Body of pancreas (tissue), 4 donors: ENCODE measurements at regions not wholly inside any gene's neighbourhood (a gene's known extent, or its start where the extent isn't known, plus 50 kb on each side); places are given as distances from the start of the nearest gene placed in this dataset.
A peak's percentile ranks its signal among the peaks of the same experiment; 100 is the strongest.

Experiments
- ATAC-seq: fragments of 150-250 bp; one replicate; pipeline ENCODE4 v1.9.1; 2016
- DNase-seq, 4 donors: peaks; one replicate each; pipeline ENCODE4 v3.0.0-alpha.2; 2019
- H3K27ac ChIP-seq, 4 donors: fragments of 200-600 bp; sonication (generic); 1 replicate in 3 of 4; 2 replicates in 1 of 4; pipeline versions ENCODE4 v1.5.1 to v1.6.1; 2016 to 2019; ENCODE audit warnings: mild to moderate bottlenecking in 1 of 4, mixed read lengths in 1 of 4, moderate library complexity in 1 of 4
- H3K27me3 ChIP-seq, 2 donors: fragments of 200-600 bp; sonication (generic); one replicate each; pipeline ENCODE4 v1.6.0; 2016; ENCODE audit warnings: mild to moderate bottlenecking in 1 of 2
- H3K36me3 ChIP-seq, 2 donors: fragments of 200-600 bp; sonication (generic); replicated peaks in 1 of 2; 2 replicates each; pipeline ENCODE4 v1.5.1; 2016; ENCODE audit warnings: low read depth in 2 of 2; ENCODE audit not compliant: insufficient read depth in 1 of 2
- H3K4me1 ChIP-seq: fragments of 200-600 bp; sonication (generic); one replicate; pipeline ENCODE4 v1.6.0; 2016
- H3K4me3 ChIP-seq, 2 donors: fragments of 200-600 bp; sonication (generic); 1 replicate in 1 of 2; 2 replicates in 1 of 2; pipeline ENCODE4 v1.5.1; 2016 to 2019
- H3K9me3 ChIP-seq, 3 donors: fragments of 200-600 bp; sonication (generic); 1 replicate in 2 of 3; 2 replicates in 1 of 3; pipeline ENCODE4 v1.5.1; 2016
- POLR2A ChIP-seq, 3 donors: fragments of 450-650 bp; IDR thresholded peaks; one replicate each; pipeline ENCODE4 v1.6.1; 2016; ENCODE audit warnings: antibody characterized with exemption in 3 of 3, mild to moderate bottlenecking in 2 of 3
- WGBS, 2 donors: methylation state at CpG; one replicate each; pipeline ENCODE4 v1.1.5; 2017; 5-methylcytosine and 5-hydroxymethylcytosine counted together
- intact Hi-C: fragments of 100-400 bp; cut with DNase I; formaldehyde crosslinking; loops from one replicate; pipeline ENCODE4 v1.15.1; 2023
- TF ChIP-seq, protein P1 (sequence below), 7 experiments: fragments of 450-650 bp in 4 of 7; fragments of 200-600 bp in 3 of 7; sonication (generic) in 3 of 7; IDR thresholded peaks; one replicate each; pipeline ENCODE4 v1.5.1; 2016 to 2019; ENCODE audit warnings: antibody characterized with exemption in 7 of 7

DNA sequence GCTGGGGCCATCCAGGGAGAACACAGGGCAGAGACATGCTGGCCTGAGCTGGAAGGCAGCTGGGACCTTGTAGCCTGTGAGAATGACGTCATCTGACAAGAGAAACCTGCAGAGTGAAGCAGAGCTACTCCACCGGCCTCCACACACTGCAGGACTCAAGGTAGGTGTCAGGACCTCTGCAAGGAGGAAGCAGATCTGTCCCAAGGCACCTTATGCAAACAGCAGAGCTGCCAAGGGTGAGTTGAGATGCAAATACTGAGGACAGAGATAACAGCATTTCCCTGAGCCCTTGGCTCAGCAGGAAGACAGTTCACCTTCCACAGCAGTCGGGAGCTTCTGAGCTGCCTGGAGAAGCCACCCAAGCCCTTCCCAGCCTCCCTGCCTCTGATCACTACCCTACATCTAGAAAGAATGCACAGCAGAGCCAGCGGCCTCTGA lies 51.9 kb upstream of the IGSF9B start:
- intact Hi-C loops, result no loop called here
- DNase-seq, result no peak
- H3K9me3 ChIP-seq, result no peaks in the 10 kb centered on the region
- peak; percentile 42 for ATAC-seq
- H3K4me3 ChIP-seq, result no peak overlapping the region
- H3K27ac ChIP-seq, result no peak overlapping the region
- H3K27me3 ChIP-seq, result no peaks in the 10 kb centered on the region
- H3K4me1 ChIP-seq, result no peaks in the 10 kb centered on the region
- no peaks in the 10 kb centered on the region for H3K36me3 ChIP-seq
- TF ChIP-seq, protein P1, sequence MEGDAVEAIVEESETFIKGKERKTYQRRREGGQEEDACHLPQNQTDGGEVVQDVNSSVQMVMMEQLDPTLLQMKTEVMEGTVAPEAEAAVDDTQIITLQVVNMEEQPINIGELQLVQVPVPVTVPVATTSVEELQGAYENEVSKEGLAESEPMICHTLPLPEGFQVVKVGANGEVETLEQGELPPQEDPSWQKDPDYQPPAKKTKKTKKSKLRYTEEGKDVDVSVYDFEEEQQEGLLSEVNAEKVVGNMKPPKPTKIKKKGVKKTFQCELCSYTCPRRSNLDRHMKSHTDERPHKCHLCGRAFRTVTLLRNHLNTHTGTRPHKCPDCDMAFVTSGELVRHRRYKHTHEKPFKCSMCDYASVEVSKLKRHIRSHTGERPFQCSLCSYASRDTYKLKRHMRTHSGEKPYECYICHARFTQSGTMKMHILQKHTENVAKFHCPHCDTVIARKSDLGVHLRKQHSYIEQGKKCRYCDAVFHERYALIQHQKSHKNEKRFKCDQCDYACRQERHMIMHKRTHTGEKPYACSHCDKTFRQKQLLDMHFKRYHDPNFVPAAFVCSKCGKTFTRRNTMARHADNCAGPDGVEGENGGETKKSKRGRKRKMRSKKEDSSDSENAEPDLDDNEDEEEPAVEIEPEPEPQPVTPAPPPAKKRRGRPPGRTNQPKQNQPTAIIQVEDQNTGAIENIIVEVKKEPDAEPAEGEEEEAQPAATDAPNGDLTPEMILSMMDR (IDR thresholded peaks at IDR 0.05), result no peak
- TF ChIP-seq POLR2A (IDR thresholded peaks at IDR 0.05), result no peak
- 43 to 51% methylated on average over 3 to 4 of the region's 4 CpGs for WGBS, 2 donors

- TF ChIP-seq POLR2A (IDR thresholded peaks at IDR 0.05), result no peak
- TF ChIP-seq, protein P1 (IDR thresholded peaks at IDR 0.05), result no peak
- WGBS, 2 donors, result 69 to 71% methylated on average over 4 of the region's 4 CpGs
Observed at GRCh38 chr11:134013518-134013917, 55.4 kb upstream of the JAM3 start.

GRCh38 chr11:134014511-134014910 lies 54.4 kb upstream of the JAM3 start:
- Histone ChIP-seq H3K27me3 (no peaks in the 10 kb centered on the region), H3K36me3 (no peaks in the 10 kb centered on the region), H3K4me1 (no peaks in the 10 kb centered on the region), H3K4me3 (no peak overlapping the region), H3K9me3 (no peaks in the 10 kb centered on the region), H3K27ac (no peak overlapping the region)
- intact Hi-C loops, result no loop called here
- TF ChIP-seq, protein P1 (IDR thresholded peaks at IDR 0.05), result peak in 5 of 7 experiments; percentile 7 to 49 (median 30)
- TF ChIP-seq POLR2A (IDR thresholded peaks at IDR 0.05), result no peak
- WGBS, 2 donors, result 41 to 61% methylated on average over 5 of the region's 5 CpGs
- DNase-seq (peak in 2 of 4 donors; percentile 37 to 55), ATAC-seq (peak; percentile 78)

More at GRCh38 chr11:134013518-134013917, 55.4 kb upstream of the JAM3 start:
- H3K9me3 ChIP-seq, result no peaks in the 10 kb centered on the region
- H3K27me3 ChIP-seq, result no peaks in the 10 kb centered on the region
- no peak overlapping the region for H3K4me3 ChIP-seq
- DNase-seq (no peak), ATAC-seq (no peak)
- H3K36me3 ChIP-seq, result no peaks in the 10 kb centered on the region
- intact Hi-C loops, result no loop called here
- no peaks in the 10 kb centered on the region for H3K4me1 ChIP-seq
- no peak overlapping the region for H3K27ac ChIP-seq

- Histone ChIP-seq H3K4me1 (no peaks in the 10 kb centered on the region), H3K27me3 (no peaks in the 10 kb centered on the region), H3K4me3 (no peak overlapping the region), H3K9me3 (no peaks in the 10 kb centered on the region), H3K36me3 (no peaks in the 10 kb centered on the region), H3K27ac (no peak overlapping the region)
- ATAC-seq (no peak), DNase-seq (no peak)
- intact Hi-C loops, result no loop called here
- no peak for TF ChIP-seq POLR2A (IDR thresholded peaks at IDR 0.05)
- TF ChIP-seq, protein P1 (IDR thresholded peaks at IDR 0.05), result no peak
- WGBS, 2 donors, result 55 to 65% methylated on average over 5 of the region's 5 CpGs
Observed at GRCh38 chr11:134015556-134015955, 53.3 kb upstream of the JAM3 start.
